Neuronal stem cell (in vitro differentiated cells): ENCODE measurements at regions not wholly inside any gene's neighbourhood (a gene's known extent, or its start where the extent isn't known, plus 50 kb on each side); places are given as distances from the start of the nearest gene placed in this dataset.

Source experiments
- DNase-seq: peaks from one replicate; pipeline ENCODE4 v3.0.0-alpha.2; 2013; ENCODE audit warnings: low spot score
- H2AFZ ChIP-seq: one replicate; pipeline ENCODE4 v1.6.1; 2013; ENCODE audit warnings: mild to moderate bottlenecking, low read length, inconsistent platforms
- H2AK5ac ChIP-seq: 2 replicates; pipeline ENCODE4 v1.6.1; 2013; ENCODE audit warnings: low read depth, mild to moderate bottlenecking, inconsistent platforms, low read length, moderate library complexity, mixed read lengths
- H2BK120ac ChIP-seq: 2 replicates; pipeline ENCODE4 v1.6.1; 2013; ENCODE audit warnings: low read depth, mild to moderate bottlenecking, inconsistent platforms, low read length, moderate library complexity, mixed read lengths
- H2BK12ac ChIP-seq: one replicate; pipeline ENCODE4 v1.6.1; 2013; ENCODE audit warnings: low read length, inconsistent platforms
- H2BK15ac ChIP-seq: 2 replicates; pipeline ENCODE4 v1.6.1; 2013; ENCODE audit warnings: mild to moderate bottlenecking, low read length, inconsistent platforms, mixed read lengths
- H2BK5ac ChIP-seq: one replicate; pipeline ENCODE4 v1.6.1; 2013; ENCODE audit warnings: inconsistent platforms, mild to moderate bottlenecking, low read length, moderate library complexity
- H3K14ac ChIP-seq: one replicate; pipeline ENCODE4 v1.6.1; 2013; ENCODE audit warnings: low read length, inconsistent platforms
- H3K18ac ChIP-seq: 2 replicates; pipeline ENCODE4 v1.6.1; 2013; ENCODE audit warnings: low read length, inconsistent platforms
- H3K23ac ChIP-seq: 2 replicates; pipeline ENCODE4 v1.6.1; 2013; ENCODE audit warnings: low read depth, mild to moderate bottlenecking, mixed read lengths, low read length, inconsistent platforms; ENCODE audit not compliant: poor library complexity
- H3K27ac ChIP-seq: replicated peaks from 3 replicates; pipeline ENCODE4 v1.5.1; 2013; ENCODE audit warnings: low read length, inconsistent platforms
- H3K27me3 ChIP-seq, 3 experiments: 2 replicates each; pipeline ENCODE4 v1.6.1; 2013; ENCODE audit warnings: low read length in 3 of 3, mild to moderate bottlenecking in 2 of 3, inconsistent platforms in 1 of 3, low read depth in 1 of 3, mixed read lengths in 1 of 3, moderate library complexity in 1 of 3; ENCODE audit not compliant: control insufficient read depth in 3 of 3, insufficient read depth in 3 of 3
- H3K36me3 ChIP-seq, 2 donors: replicated peaks in 1 of 2; 2 replicates each; pipeline ENCODE4 v1.6.1; 2013; ENCODE audit warnings: low read length in 2 of 2; ENCODE audit not compliant: control insufficient read depth in 2 of 2, insufficient read depth in 2 of 2
- H3K4ac ChIP-seq: 2 replicates; pipeline ENCODE4 v1.6.1; 2013; ENCODE audit warnings: inconsistent platforms, mild to moderate bottlenecking, low read length, moderate library complexity
- H3K4me1 ChIP-seq, 2 donors: 1 replicate in 1 of 2; 2 replicates in 1 of 2; pipeline ENCODE4 v1.6.1; 2013; ENCODE audit warnings: low read length in 2 of 2, low read depth in 1 of 2; ENCODE audit not compliant: control insufficient read depth in 2 of 2, insufficient read depth in 1 of 2
- H3K4me2 ChIP-seq: one replicate; pipeline ENCODE4 v1.6.1; 2013; ENCODE audit warnings: mild to moderate bottlenecking, low read length, inconsistent platforms; ENCODE audit not compliant: insufficient read depth, poor library complexity, severe bottlenecking
- H3K4me3 ChIP-seq, 2 donors: 2 replicates each; pipeline ENCODE4 v1.5.1; 2013; ENCODE audit warnings: low read length in 2 of 2, mild to moderate bottlenecking in 2 of 2, inconsistent platforms in 1 of 2, moderate library complexity in 1 of 2
- H3K79me1 ChIP-seq: one replicate; pipeline ENCODE4 v1.6.1; 2013; ENCODE audit warnings: low read depth, mild to moderate bottlenecking, inconsistent platforms, low read length, moderate library complexity
- H3K9ac ChIP-seq: one replicate; pipeline ENCODE4 v1.6.1; 2013; ENCODE audit warnings: mild to moderate bottlenecking, low read depth, low read length, inconsistent platforms; ENCODE audit not compliant: poor library complexity
- H3K9me3 ChIP-seq, 2 donors: replicated peaks in 1 of 2; 2 replicates each; pipeline versions ENCODE3 to v1.6.1; 2013; ENCODE audit warnings: low read length in 2 of 2, mild to moderate bottlenecking in 2 of 2, inconsistent platforms in 1 of 2, low read depth in 1 of 2, mixed read lengths in 1 of 2, moderate library complexity in 1 of 2; ENCODE audit not compliant: control insufficient read depth in 2 of 2, insufficient read depth in 1 of 2
- H4K8ac ChIP-seq: one replicate; pipeline ENCODE4 v1.6.1; 2013; ENCODE audit warnings: low read depth, mild to moderate bottlenecking, inconsistent platforms, low read length, moderate library complexity
- H4K91ac ChIP-seq: one replicate; pipeline ENCODE4 v1.6.1; 2013; ENCODE audit warnings: low read length, low read depth, mild to moderate bottlenecking, inconsistent platforms; ENCODE audit not compliant: poor library complexity
- WGBS, 2 donors: extraction: QIAGEN DNeasy Blood & Tissue Kit; methylation state at CpG; one replicate each; pipeline ENCODE4 v1.1.7; 2013; ENCODE audit warnings: missing lambda C conversion rate in 2 of 2, mixed read lengths in 1 of 2; ENCODE audit not compliant: insufficient read length in 2 of 2, insufficient replicate concordance in 1 of 2; ENCODE audit errors: extremely low coverage in 2 of 2; 5-methylcytosine and 5-hydroxymethylcytosine counted together

DNA sequence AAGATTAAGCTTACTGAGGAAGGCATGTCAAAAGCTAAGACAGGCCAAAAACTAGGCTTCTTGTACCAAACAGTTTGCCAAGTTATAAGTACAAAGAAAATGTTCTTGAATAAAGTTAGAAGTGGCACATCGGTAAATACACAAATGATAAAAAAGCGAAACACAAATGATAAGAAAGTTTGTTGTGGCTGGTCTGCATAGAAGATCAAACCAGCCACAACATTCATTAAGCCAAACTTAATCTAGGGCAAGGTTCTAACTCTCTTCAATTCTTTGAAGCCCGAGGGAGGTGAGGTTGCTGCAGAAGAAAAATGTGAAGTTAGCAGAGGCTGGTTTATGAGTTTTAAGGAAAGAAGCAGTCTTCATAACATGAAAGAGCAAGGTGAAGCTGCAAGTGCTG is 1119.6 kb upstream of the FLRT2 start:
- H3K23ac ChIP-seq: no peak overlapping the region
- no CpG with 5 or more reads among the region's 3 CpGs for WGBS, 2 donors
- no peak overlapping the region for H4K8ac ChIP-seq

DNA sequence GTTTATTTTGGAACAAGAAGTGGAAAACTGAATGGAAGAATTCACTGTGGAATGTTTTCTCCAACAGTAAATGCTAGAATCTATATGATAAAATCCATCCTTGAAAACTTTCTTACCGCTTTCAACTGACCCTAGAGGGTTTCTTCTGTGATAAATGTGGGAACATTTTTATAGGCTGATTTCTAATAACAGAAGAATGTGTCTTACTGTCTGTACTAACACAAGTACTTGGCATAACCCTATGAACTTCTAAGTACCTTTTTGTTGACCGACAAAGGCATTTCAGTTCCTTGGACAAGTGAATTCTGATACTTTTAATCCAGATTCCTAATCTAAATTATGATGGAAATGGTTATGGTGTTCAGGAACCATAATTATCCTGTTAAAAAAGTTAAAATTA is 1109.7 kb upstream of the FLRT2 start:
- no peak overlapping the region for H3K18ac ChIP-seq
- no peak overlapping the region for H2BK5ac ChIP-seq
- no peak overlapping the region for H3K4ac ChIP-seq
- no peak overlapping the region for H3K9ac ChIP-seq
- no peak overlapping the region for H4K91ac ChIP-seq
- H2BK12ac ChIP-seq: no peak overlapping the region
- no peak overlapping the region for H3K4me2 ChIP-seq
- no CpG with 5 or more reads among the region's 2 CpGs for WGBS, 2 donors
- no peak overlapping the region for H2AK5ac ChIP-seq
- no peak overlapping the region for H3K14ac ChIP-seq
- no peak overlapping the region for H2BK15ac ChIP-seq
- H3K27me3 ChIP-seq: no peaks in the 10 kb centered on the region
- no peak overlapping the region for H3K23ac ChIP-seq
- no peak overlapping the region for H3K4me3 ChIP-seq
- no peak overlapping the region for H2BK120ac ChIP-seq
- H4K8ac ChIP-seq: no peak overlapping the region
- H3K4me1 ChIP-seq: no peaks in the 10 kb centered on the region
- no peak overlapping the region for H3K27ac ChIP-seq
- no peak overlapping the region for H2AFZ ChIP-seq
- peaks cover 0 to 10% of the 10 kb centered on the region in 2 donors for H3K9me3 ChIP-seq
- no peaks in the 10 kb centered on the region for H3K36me3 ChIP-seq
- no peaks in the 10 kb centered on the region for H3K79me1 ChIP-seq
- no peak for DNase-seq

More for the DNA sequence above, 1119.6 kb upstream of the FLRT2 start:
- no peak overlapping the region for H3K4me2 ChIP-seq
- no peaks in the 10 kb centered on the region for H3K4me1 ChIP-seq
- no peak overlapping the region for H2BK12ac ChIP-seq
- H2BK15ac ChIP-seq: no peak overlapping the region
- no peak overlapping the region for H2AK5ac ChIP-seq
- no peak overlapping the region for H2BK5ac ChIP-seq
- no peaks in the 10 kb centered on the region for H3K36me3 ChIP-seq
- H2AFZ ChIP-seq: no peak overlapping the region
- H3K9ac ChIP-seq: no peak overlapping the region
- no peak overlapping the region for H3K4ac ChIP-seq
- no peak for DNase-seq
- H3K18ac ChIP-seq: no peak overlapping the region
- H3K9me3 ChIP-seq: no peaks in the 10 kb centered on the region
- H3K27ac ChIP-seq: no peak overlapping the region
- H3K14ac ChIP-seq: no peak overlapping the region
- H3K4me3 ChIP-seq: no peak overlapping the region
- H3K79me1 ChIP-seq: no peaks in the 10 kb centered on the region
- H3K27me3 ChIP-seq: no peaks in the 10 kb centered on the region
- H2BK120ac ChIP-seq: no peak overlapping the region
- H4K91ac ChIP-seq: no peak overlapping the region

DNA sequence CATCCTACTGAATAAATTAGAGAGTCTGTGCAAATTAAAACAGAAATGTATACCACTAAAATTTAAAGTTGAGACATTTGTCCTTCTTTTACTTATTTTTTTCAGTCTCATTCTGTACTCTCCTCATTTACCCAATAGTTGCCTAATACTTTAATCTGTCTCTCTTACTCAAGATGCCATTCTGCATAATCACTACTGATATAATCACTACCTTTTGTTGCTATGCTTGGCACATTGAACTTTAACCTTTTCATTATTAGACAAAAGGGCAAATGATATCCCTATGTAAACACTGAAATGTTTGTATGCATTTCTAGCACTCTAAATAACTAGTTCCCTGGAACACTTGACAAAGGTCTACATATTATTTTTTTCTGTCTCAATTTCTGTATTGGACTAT is 1108.3 kb upstream of the FLRT2 start:
- Histone ChIP-seq H3K4me1 (no peaks in the 10 kb centered on the region), H3K4ac (no peak overlapping the region), H2BK12ac (no peak overlapping the region), H2BK120ac (no peak overlapping the region), H2BK15ac (no peak overlapping the region), H3K23ac (no peak overlapping the region), H2BK5ac (no peak overlapping the region), H3K4me3 (no peak overlapping the region), H4K91ac (no peak overlapping the region), H3K79me1 (no peaks in the 10 kb centered on the region), H3K36me3 (no peaks in the 10 kb centered on the region), H3K27ac (no peak overlapping the region), H3K4me2 (no peak overlapping the region), H3K9ac (no peak overlapping the region), H3K14ac (no peak overlapping the region), H3K9me3 (peaks cover 0 to 10% of the 10 kb centered on the region in 2 donors), H3K27me3 (no peaks in the 10 kb centered on the region), H2AFZ (no peak overlapping the region), H3K18ac (no peak overlapping the region), H4K8ac (no peak overlapping the region), H2AK5ac (no peak overlapping the region)
- DNase-seq: no peak

DNA sequence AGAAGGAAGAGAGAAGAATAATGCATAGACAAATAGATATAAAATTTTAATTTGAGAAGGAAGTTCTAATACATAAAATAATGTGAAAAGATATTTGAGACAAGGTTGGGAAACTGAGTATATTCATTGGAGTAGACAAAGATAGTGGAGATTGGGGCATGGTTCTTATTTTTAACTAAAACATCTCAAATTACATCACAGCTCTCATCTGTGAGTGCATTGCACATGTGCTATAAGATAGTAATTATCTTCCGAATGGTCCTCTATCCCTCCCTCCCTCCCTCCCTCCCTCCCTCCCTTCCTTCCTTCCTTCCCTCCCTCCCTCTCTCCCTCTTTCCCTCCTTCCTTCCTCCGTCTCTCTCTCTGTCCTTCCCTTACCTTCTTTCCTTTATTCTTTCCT is 1104.0 kb upstream of the FLRT2 start:
- H3K18ac ChIP-seq: no peak overlapping the region
- H3K36me3 ChIP-seq: no peaks in the 10 kb centered on the region
- H3K4me1 ChIP-seq: no peaks in the 10 kb centered on the region
- no peak overlapping the region for H3K4ac ChIP-seq
- H2AFZ ChIP-seq: no peak overlapping the region
- no peaks in the 10 kb centered on the region for H3K27me3 ChIP-seq
- H3K27ac ChIP-seq: no peak overlapping the region
- H3K14ac ChIP-seq: no peak overlapping the region
- H2BK120ac ChIP-seq: no peak overlapping the region
- H4K91ac ChIP-seq: no peak overlapping the region
- DNase-seq: no peak
- no peak overlapping the region for H3K23ac ChIP-seq
- H3K9me3 ChIP-seq: no peaks in the 10 kb centered on the region
- H2AK5ac ChIP-seq: no peak overlapping the region
- H2BK15ac ChIP-seq: no peak overlapping the region
- no peak overlapping the region for H3K4me2 ChIP-seq
- H3K79me1 ChIP-seq: no peaks in the 10 kb centered on the region
- no peak overlapping the region for H2BK5ac ChIP-seq
- H2BK12ac ChIP-seq: no peak overlapping the region
- H3K9ac ChIP-seq: no peak overlapping the region
- H3K4me3 ChIP-seq: no peak overlapping the region
- H4K8ac ChIP-seq: no peak overlapping the region
- WGBS, 2 donors: no CpG with 5 or more reads among the region's 2 CpGs
